HG03354 (cell line): ENCODE measurements at regions not wholly inside any gene's neighbourhood (a gene's known extent, or its start where the extent isn't known, plus 50 kb on each side); places are given as distances from the start of the nearest gene placed in this dataset.

Experiments used
- ATAC-seq: cut with Tn5 transposase; IDR thresholded peaks from one replicate; pipeline ENCODE4 v1.9.1; 2021; ENCODE audit warnings: mild to moderate bottlenecking; ENCODE audit not compliant: unreplicated experiment, poor library complexity, severe bottlenecking

DNA sequence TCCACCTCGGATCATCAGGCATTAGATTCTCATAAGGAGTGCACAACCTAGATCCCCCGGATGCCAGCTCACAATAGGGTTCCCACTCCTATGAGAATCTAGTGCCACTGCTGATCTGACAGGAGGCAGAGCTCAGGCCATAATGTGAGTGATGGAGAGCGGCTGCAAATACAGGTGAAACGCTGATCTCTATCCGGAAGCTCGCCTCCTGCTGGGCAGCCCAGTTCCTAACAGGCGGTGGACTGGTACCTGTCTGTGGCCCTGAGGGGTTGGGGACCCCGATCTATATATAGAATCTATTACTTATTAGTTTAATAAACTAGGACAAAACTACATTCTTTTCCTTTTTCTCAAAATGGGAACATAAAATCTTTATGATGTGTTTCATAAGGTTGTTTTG is 741.9 kb downstream of the RFPL4B start:
- ATAC-seq: no peak

DNA sequence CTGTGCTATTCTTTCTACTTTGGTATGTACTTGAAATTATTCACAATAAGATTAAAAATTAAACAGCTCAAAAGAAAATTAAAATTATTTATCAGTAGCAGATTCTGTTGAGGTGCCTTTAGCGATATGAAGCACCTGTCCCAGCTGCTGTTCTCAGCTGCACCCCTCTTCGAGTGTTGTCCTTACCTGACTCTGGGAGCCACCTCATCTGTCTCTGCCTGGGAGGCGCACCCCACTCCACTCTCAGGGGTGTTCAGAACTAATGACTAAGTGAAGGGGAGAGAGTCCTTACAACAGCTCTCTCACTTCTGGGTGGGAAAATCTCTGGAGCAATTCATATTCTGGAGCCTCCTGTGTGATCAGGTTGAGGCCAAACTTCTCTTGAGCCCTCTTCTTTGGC is 745.7 kb downstream of the RFPL4B start:
- ATAC-seq: no peak

DNA sequence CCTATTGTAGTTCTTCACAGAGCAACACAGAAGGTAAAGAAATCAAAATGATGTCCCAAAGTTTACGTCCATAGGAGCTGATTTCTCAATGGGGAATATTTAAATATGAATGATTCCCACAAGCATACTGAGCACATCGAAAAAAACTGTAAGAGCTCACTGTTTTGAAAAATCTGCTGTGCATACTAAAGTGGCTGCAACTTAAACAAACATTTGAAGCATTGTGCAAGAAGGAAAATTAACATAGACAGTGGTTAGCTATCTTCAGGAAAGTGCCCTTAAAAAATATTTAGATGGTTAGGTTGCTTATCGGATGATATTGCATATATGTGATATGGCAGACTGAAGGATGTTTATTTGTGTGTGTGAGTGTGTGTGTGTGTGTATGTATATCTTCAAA is 747.6 kb downstream of the RFPL4B start:
- ATAC-seq: no peak

DNA sequence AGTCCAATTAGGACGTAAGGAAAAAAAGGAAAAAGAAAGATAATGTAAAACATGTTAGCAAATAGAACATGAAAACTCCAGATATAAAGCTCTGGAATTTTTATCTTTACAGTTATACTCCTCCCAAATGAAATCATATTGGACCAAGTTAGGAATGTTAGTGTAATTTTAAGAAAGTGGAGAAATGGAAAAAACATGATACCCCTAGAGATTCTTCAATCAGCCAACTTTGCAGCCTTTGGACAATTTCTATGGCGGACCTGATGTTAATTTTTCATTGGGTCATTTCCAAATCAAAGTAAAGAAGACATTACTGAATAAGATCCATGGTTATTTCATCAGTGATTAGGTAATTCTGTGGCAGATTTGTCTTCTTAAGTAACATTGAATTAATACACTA is 748.7 kb downstream of the RFPL4B start:
- ATAC-seq: no peak

DNA sequence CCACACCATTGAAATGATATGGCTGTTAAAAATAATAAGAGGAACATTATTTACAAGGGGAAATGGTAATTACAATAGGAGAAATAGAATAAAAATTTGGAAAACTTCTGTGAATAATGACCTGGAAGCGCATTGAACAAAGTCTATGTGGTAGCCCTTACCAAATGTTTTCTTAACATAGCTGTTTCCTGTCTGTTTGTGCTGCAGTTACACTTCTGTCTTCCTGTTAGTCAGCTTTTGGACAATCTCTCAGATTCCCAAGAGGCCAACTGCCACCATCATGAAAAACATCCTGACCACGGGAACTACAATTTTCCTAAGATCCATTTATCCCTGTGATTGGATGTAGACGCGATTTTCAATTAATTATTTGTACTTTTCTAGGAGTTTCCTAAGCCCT is 754.4 kb upstream of the MARCKS start:
- no peak for ATAC-seq

DNA sequence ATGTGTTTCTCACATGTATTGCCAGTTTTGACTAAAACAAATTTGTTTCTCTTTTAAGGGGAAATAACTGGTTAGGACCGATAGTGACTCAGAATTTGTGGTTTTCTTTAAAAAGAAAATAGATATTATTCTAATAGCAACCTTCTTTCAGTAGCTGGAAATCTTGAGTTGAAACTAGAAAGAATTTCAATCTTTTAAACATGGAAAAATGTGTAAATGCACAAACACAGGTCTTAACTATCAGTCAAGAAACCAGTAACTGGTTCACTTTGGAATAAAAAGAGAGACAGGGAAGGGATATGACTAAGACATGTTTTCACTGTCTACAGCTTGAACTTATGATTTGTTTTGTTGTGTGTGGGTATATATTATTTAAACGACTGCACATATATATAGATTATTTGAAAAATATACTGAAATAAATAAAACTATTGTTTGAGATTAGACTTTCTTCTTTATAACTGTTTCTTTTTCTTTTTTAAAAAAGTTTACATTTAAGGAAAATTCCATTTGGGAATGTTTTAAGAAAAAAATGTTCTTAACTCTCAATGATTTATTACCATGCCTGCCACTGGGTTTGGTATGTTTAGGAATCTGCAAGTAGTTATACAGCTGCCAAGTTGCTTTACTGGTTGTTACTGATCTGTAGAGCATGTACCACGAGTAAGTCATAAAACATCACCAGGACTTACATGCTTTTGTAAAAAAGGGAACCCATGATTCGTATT is 753.3 kb upstream of the MARCKS start:
- ATAC-seq: no peak

DNA sequence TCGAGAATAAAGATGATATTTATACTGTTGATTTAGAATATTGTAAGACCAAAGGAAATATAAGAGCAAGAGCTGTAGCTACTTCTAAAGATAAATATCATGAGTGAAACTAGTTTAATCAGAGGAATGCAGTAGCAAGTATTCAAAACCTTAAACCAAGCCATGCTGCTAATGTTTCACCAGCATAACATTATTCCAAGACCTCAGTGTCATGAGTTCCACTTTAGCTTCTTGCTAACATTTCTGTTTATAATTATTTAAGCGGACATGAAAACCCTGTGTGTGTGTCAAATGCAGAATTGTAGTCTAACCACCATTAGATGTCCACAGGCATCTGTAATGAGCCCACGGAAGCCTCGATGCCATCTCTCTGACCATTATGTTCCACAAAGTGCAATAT is 752.6 kb upstream of the MARCKS start:
- ATAC-seq: no peak

GRCh38 chr6:113104951-113105350 is 752.2 kb upstream of the MARCKS start:
- no peak for ATAC-seq

DNA sequence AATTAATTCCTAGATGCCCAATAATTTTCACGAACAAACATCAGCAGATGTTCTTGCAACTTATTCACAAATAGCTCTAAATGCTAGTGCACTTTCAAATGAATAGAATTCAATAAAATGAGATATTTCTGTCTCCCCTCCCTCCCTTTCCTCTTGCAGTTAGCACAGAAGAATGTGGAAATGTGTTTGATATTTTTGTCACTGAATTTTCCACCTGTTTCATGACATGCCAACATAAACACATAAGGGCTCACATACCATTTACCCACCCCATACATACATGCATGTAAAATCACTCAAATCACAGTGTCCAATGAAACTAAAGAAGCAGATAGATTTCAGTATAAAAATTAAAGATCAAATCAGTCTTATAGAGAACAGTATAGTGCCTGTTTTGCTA is 746.9 kb upstream of the MARCKS start:
- ATAC-seq: no peak

DNA sequence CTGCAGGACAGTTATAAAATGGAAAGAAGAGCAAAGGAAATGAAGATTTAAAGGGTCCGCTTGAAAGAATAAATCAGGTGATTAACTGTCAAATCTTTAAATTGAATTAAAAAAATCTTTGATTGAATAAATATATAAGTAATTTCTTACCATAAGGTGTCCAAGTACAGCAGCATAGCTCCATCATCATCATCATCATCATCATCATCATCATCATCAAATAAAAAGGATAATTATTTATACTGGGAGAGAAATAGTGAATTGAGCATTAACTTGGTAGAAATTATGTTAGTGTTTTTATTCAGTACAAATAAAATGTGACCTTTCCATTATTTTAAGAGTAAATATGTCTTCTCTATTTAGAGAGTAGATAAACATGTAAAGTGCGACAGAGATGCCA is 745.6 kb upstream of the MARCKS start:
- ATAC-seq: no peak

- ATAC-seq: no peak
These were observed 745.1 kb upstream of the MARCKS start for GRCh38 chr6:113112086-113112485.

- ATAC-seq: no peak
These were observed 741.9 kb upstream of the MARCKS start for GRCh38 chr6:113115196-113115595.

DNA sequence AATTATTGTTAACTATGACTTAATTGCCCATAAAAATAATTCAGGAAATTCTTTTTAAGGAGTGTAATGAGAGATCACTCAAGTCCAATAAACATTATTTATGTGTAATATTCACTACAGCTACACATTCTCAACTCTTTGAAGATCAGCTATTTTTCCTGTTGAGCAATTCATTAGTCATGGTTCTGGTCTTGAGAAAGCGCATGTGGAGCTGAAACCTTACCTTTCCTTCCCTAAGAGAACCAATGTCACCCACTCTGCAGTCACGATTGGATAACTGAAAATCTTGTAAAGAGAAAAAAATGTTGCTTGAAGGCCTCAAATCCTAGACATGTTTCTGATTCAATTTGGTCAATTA is 736.9 kb upstream of the MARCKS start:
- ATAC-seq: no peak

GRCh38 chr6:113120582-113121285 is 736.4 kb upstream of the MARCKS start:
- no peak for ATAC-seq

- ATAC-seq: no peak
These were observed 735.6 kb upstream of the MARCKS start for GRCh38 chr6:113121571-113121970.

GRCh38 chr6:113122060-113122459 is 735.1 kb upstream of the MARCKS start:
- ATAC-seq: no peak

GRCh38 chr6:113125626-113126025 is 731.5 kb upstream of the MARCKS start:
- no peak for ATAC-seq

- no peak for ATAC-seq
These were observed 729.2 kb upstream of the MARCKS start for GRCh38 chr6:113127786-113128419.

DNA sequence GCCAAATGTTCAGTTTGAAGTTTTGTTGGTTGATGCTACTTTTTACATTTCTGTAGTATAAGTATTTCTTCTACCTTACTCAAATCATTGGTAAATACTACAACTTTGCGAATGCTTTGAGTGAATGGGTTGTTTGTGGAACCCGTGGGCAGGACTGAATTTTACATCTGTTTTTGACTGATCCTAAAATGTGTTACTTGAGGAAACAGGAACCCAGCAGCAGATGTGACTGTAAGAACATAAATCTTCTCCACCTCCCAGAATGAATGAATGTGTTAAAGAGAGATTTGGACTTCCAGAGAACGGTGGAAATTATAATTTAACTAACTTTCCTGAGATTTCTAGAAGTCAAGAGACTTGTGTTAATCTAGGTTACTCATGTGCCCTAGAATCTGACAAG is 728.5 kb upstream of the MARCKS start:
- ATAC-seq: no peak

- no peak for ATAC-seq
These were observed 727.2 kb upstream of the MARCKS start for GRCh38 chr6:113129991-113130390.

DNA sequence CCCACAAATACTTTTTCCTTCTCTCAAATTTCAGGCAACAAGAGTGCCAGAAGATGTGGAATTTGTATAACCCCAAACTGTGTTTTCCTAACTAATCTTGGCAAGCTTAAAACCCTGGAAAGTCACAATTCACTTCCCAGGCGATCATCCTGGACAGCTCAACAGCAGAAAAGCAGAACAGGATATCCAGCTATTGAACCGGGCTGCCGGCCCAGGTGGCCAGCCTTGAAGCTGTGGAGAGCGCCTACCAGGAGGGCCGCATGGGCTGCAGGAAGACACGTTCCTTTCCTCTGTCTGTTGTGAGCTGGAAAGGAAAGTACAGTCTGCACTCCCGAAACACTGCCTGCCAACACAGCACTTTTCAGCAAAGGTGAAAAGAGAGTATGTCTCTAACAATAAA is 719.7 kb upstream of the MARCKS start:
- ATAC-seq: no peak
